ENCODE measurements at regions not wholly inside any gene's neighbourhood (a gene's known extent, or its start where the extent isn't known, plus 50 kb on each side); places are given as distances from the start of the nearest gene placed in this dataset.

- no peaks in the 10 kb centered on the region for H3K36me3 ChIP-seq (ENCODE audit: control insufficient read depth in 2 of 2, extremely low read depth in 1 of 2, insufficient read depth in 2 of 2, low read length in 2 of 2)
- H3K27me3 ChIP-seq (ENCODE audit: control insufficient read depth, extremely low read depth, insufficient read depth, low read length) = no peaks in the 10 kb centered on the region
- FAIRE-seq (no peak), DNase-seq (ENCODE audit: low read depth, low spot score) (no peak)
- TF ChIP-seq CTCF (optimal IDR thresholded peaks at IDR 0.05 in 1 of 3, IDR thresholded peaks at IDR 0.05 in 1 of 3, conservative IDR thresholded peaks at IDR 0.05 in 1 of 3; ENCODE audit: extremely low read depth in 1 of 3, insufficient read depth in 2 of 3, low read length in 3 of 3) (no peak), EZH2 (IDR thresholded peaks at IDR 0.05; ENCODE audit: low read length) (no peak)
- no peaks in the 10 kb centered on the region for H4K20me1 ChIP-seq (ENCODE audit: control insufficient read depth, extremely low read depth, insufficient read depth, low read length)
- no peak overlapping the region for H3K4me3 ChIP-seq (ENCODE audit: control insufficient read depth in 2 of 3, extremely low read depth in 1 of 3, insufficient read depth in 2 of 3, low read depth in 1 of 3, low read length in 3 of 3)
- no peak overlapping the region for H3K27ac ChIP-seq (ENCODE audit: control insufficient read depth, insufficient read depth, low read length)
- H3K4me1 ChIP-seq (ENCODE audit: control insufficient read depth, extremely low read depth, insufficient read depth, low read length) = no peaks in the 10 kb centered on the region
- no peak overlapping the region for H2AFZ ChIP-seq (ENCODE audit: control insufficient read depth, low read length)
- H3K9ac ChIP-seq (ENCODE audit: control insufficient read depth, extremely low read depth, insufficient read depth, low read length) = no peak overlapping the region
- no peaks in the 10 kb centered on the region for H3K9me1 ChIP-seq (ENCODE audit: control insufficient read depth, extremely low read depth, insufficient read depth, low read length)
- no peaks in the 10 kb centered on the region for H3K79me2 ChIP-seq (ENCODE audit: control insufficient read depth, insufficient read depth, low read length)
- dilution Hi-C loops (cut with MboI; ENCODE audit: extremely low pct_ligation_motif_present, low sequenced_read_pairs) = no loop called here
- H3K9me3 ChIP-seq (ENCODE audit: control insufficient read depth, low read depth, low read length) = peaks cover 4% of the 10 kb centered on the region
- no peak overlapping the region for H3K4me2 ChIP-seq (ENCODE audit: control insufficient read depth, extremely low read depth, insufficient read depth, low read depth, low read length)
Observed at GRCh38 chr14:104297313-104297704, 158.9 kb downstream of the KIF26A start.

DNA sequence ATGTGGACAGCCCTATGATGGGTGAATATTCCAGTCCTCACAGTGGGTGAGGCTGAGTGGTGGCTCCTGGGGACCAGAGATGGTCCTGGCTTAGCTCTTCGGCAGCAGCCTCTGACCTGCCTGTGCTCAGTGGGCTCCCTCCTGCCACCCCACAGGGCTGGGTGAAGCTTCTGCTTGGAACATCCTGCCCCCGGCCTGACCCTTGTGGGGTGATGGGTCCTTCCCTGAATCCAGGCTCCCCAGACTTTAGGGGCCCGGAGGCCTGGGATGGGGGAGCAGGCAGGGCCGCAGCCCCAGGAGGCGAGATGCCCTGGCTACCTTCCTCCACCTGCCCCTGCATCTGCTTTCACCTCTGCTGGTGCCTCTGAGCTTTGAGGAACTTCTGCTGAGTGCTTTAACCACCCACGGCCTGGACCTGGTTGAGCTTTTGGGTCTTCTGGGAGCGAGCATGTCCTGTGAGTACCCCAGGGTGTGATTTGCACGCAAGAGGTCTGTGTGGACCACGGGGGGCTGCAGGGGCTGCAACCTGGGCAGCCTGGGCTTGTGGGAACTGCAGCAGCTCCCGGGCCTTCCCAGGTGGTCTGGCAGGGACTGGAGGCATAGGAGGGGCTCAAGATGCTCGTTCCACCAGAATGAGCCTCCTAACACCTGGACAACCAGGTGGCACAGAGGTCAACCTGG lies 159.5 kb downstream of the KIF26A start:
- H3K9me1 ChIP-seq (ENCODE audit: control insufficient read depth, extremely low read depth, insufficient read depth, low read length) = no peaks in the 10 kb centered on the region
- DNase-seq (ENCODE audit: low read depth, low spot score) = no peak
- H3K4me2 ChIP-seq (ENCODE audit: control insufficient read depth, extremely low read depth, insufficient read depth, low read depth, low read length) = no peak overlapping the region
- H3K79me2 ChIP-seq (ENCODE audit: control insufficient read depth, insufficient read depth, low read length) = no peaks in the 10 kb centered on the region
- no peaks in the 10 kb centered on the region for H3K27me3 ChIP-seq (ENCODE audit: control insufficient read depth, extremely low read depth, insufficient read depth, low read length)
- H3K36me3 ChIP-seq (ENCODE audit: control insufficient read depth in 2 of 2, extremely low read depth in 1 of 2, insufficient read depth in 2 of 2, low read length in 2 of 2) = no peaks in the 10 kb centered on the region
- dilution Hi-C loops (cut with MboI; ENCODE audit: extremely low pct_ligation_motif_present, low sequenced_read_pairs) = no loop called here
- no peak overlapping the region for H2AFZ ChIP-seq (ENCODE audit: control insufficient read depth, low read length)
- no peak overlapping the region for H3K9ac ChIP-seq (ENCODE audit: control insufficient read depth, extremely low read depth, insufficient read depth, low read length)
- H3K4me3 ChIP-seq (ENCODE audit: control insufficient read depth in 2 of 3, extremely low read depth in 1 of 3, insufficient read depth in 2 of 3, low read depth in 1 of 3, low read length in 3 of 3) = no peak overlapping the region
- peaks cover 4% of the 10 kb centered on the region for H3K9me3 ChIP-seq (ENCODE audit: control insufficient read depth, low read depth, low read length)
- no peaks in the 10 kb centered on the region for H3K4me1 ChIP-seq (ENCODE audit: control insufficient read depth, extremely low read depth, insufficient read depth, low read length)
- FAIRE-seq = no peak
- H3K27ac ChIP-seq (ENCODE audit: control insufficient read depth, insufficient read depth, low read length) = no peak overlapping the region
- no peaks in the 10 kb centered on the region for H4K20me1 ChIP-seq (ENCODE audit: control insufficient read depth, extremely low read depth, insufficient read depth, low read length)
- TF ChIP-seq CTCF (optimal IDR thresholded peaks at IDR 0.05 in 1 of 3, IDR thresholded peaks at IDR 0.05 in 1 of 3, conservative IDR thresholded peaks at IDR 0.05 in 1 of 3; ENCODE audit: extremely low read depth in 1 of 3, insufficient read depth in 2 of 3, low read length in 3 of 3) (no peak), EZH2 (IDR thresholded peaks at IDR 0.05; ENCODE audit: low read length) (no peak)
